Kidney epithelial cell (primary cell): ENCODE measurements at regions not wholly inside any gene's neighbourhood (a gene's known extent, or its start where the extent isn't known, plus 50 kb on each side); places are given as distances from the start of the nearest gene placed in this dataset.

Source experiments
- DNase-seq: peaks from one replicate; pipeline ENCODE4 v3.0.0-alpha.2; 2010; ENCODE audit warnings: low read depth
- H3K27me3 ChIP-seq: 2 replicates; pipeline ENCODE4 v1.6.0; 2011; ENCODE audit warnings: low read length; ENCODE audit not compliant: control insufficient read depth, insufficient read depth
- H3K36me3 ChIP-seq: 2 replicates; pipeline ENCODE4 v1.5.1; 2011; ENCODE audit warnings: low read length; ENCODE audit not compliant: control insufficient read depth, insufficient read depth
- H3K4me3 ChIP-seq: 2 replicates; pipeline ENCODE4 v1.5.1; 2011; ENCODE audit warnings: low read depth, mild to moderate bottlenecking, control low read depth, low read length
- CTCF ChIP-seq: IDR thresholded peaks from 2 replicates; pipeline ENCODE4 v1.5.1; 2011; ENCODE audit warnings: mild to moderate bottlenecking, moderate library complexity, low read length, control low read depth, inconsistent platforms; ENCODE audit not compliant: insufficient read depth, poor library complexity, severe bottlenecking

GRCh38 chr22:49021926-49022815 is 805.5 kb downstream of the BRD1 start:
- no peak for DNase-seq
- no peak for TF ChIP-seq CTCF
- H3K36me3 ChIP-seq: no peaks in the 10 kb centered on the region
- no peak overlapping the region for H3K4me3 ChIP-seq
- no peaks in the 10 kb centered on the region for H3K27me3 ChIP-seq

- no peak for DNase-seq
- TF ChIP-seq CTCF: no peak
- H3K27me3 ChIP-seq: no peaks in the 10 kb centered on the region
- H3K4me3 ChIP-seq: no peak overlapping the region
- no peaks in the 10 kb centered on the region for H3K36me3 ChIP-seq
These were observed 806.3 kb downstream of the BRD1 start for GRCh38 chr22:49021131-49021925.

- no peak for DNase-seq
- H3K4me3 ChIP-seq: no peak overlapping the region
- no peaks in the 10 kb centered on the region for H3K27me3 ChIP-seq
- H3K36me3 ChIP-seq: no peaks in the 10 kb centered on the region
- TF ChIP-seq CTCF: no peak
These were observed 807.6 kb downstream of the BRD1 start for GRCh38 chr22:49019737-49020713.

GRCh38 chr22:49018601-49019000 is 809.1 kb downstream of the BRD1 start:
- H3K4me3 ChIP-seq: no peak overlapping the region
- no peak for TF ChIP-seq CTCF
- DNase-seq: no peak

GRCh38 chr22:49017482-49018329 is 810.0 kb downstream of the BRD1 start:
- no peak for TF ChIP-seq CTCF
- no peak for DNase-seq
- Histone ChIP-seq H3K4me3 (no peak overlapping the region), H3K27me3 (no peaks in the 10 kb centered on the region), H3K36me3 (no peaks in the 10 kb centered on the region)

More at GRCh38 chr22:49018601-49019000, 809.1 kb downstream of the BRD1 start:
- Histone ChIP-seq H3K27me3 (no peaks in the 10 kb centered on the region), H3K36me3 (no peaks in the 10 kb centered on the region)
